GM06990 (cell line): ENCODE measurements at regions not wholly inside any gene's neighbourhood (a gene's known extent, or its start where the extent isn't known, plus 50 kb on each side); places are given as distances from the start of the nearest gene placed in this dataset.
"Not testable (repeated sequence)": the region's sequence is repeated elsewhere in the genome, so short reads cannot be mapped to it uniquely, and the experiment has no call there.

ENCODE experiments used
- DNase-seq: peaks from one replicate; pipeline ENCODE4 v3.0.0-alpha.2; 2011; ENCODE audit not compliant: insufficient read length; ENCODE audit errors: extremely low read depth
- H3K27me3 ChIP-seq: replicated peaks from 2 replicates; pipeline ENCODE4 v1.6.0; 2011; ENCODE audit warnings: low read length; ENCODE audit not compliant: control insufficient read depth, insufficient read depth
- H3K36me3 ChIP-seq: 2 replicates; pipeline ENCODE4 v1.5.1; 2011; ENCODE audit warnings: low read length; ENCODE audit not compliant: control insufficient read depth, insufficient read depth
- H3K4me3 ChIP-seq: replicated peaks from 2 replicates; pipeline ENCODE4 v1.5.1; 2011; ENCODE audit warnings: low read depth, mild to moderate bottlenecking, control low read depth, low read length
- CTCF ChIP-seq: IDR thresholded peaks from 2 replicates; pipeline ENCODE4 v1.5.1; 2011; ENCODE audit warnings: low read length, control low read depth, mild to moderate bottlenecking, inconsistent platforms; ENCODE audit not compliant: insufficient read depth, poor library complexity, severe bottlenecking

- H3K36me3 ChIP-seq, result no peaks in the 10 kb centered on the region
- no peak for TF ChIP-seq CTCF
- H3K27me3 ChIP-seq, result no peaks in the 10 kb centered on the region
- H3K4me3 ChIP-seq, result no peak overlapping the region
- no peak for DNase-seq
Measured at GRCh38 chr18:1075876-1076275, 171.2 kb downstream of the ADCYAP1 start.

GRCh38 chr18:1078301-1078700 lies 173.6 kb downstream of the ADCYAP1 start:
- no peaks in the 10 kb centered on the region for H3K27me3 ChIP-seq
- no peak overlapping the region for H3K4me3 ChIP-seq
- no peaks in the 10 kb centered on the region for H3K36me3 ChIP-seq
- DNase-seq, result no peak
- TF ChIP-seq CTCF, result no peak

DNA sequence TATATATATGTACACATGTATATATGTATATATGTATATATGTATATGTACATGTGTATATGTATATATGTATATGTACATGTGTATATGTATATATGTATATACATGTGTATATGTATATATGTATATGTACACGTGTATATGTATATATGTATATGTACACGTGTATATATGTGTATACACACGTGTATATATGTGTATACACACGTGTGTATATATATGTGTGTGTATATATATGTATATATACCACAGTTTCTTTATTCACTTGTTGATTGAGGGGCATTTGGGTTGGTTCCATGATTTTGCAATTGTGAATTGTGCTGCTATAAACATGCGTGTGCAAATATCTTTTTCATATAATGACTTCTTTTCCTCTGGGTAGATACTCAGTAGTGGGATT lies 179.0 kb downstream of the ADCYAP1 start:
- H3K36me3 ChIP-seq, H3K27me3 ChIP-seq, H3K4me3 ChIP-seq, DNase-seq: not testable (repeated sequence)

DNA sequence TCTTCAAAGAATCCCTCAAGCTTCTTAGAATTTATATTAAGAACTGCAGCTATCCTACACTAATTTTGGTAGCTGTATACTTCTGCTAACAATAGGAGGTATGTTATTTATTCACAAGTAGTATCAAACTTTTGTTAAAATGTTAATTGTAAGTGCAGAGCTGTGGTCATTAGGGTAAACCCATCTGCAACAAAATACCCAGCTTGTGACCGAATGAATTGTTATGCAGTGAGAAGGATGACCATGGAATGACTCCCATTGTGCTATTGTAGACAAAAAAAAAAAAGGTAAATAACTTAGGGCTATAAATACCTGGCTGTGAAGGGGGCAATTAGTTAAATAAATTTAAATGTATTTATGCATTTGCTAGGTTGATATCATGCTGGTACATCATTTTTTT lies 186.1 kb downstream of the ADCYAP1 start:
- Histone ChIP-seq H3K27me3 (no peaks in the 10 kb centered on the region), H3K36me3 (no peaks in the 10 kb centered on the region), H3K4me3 (no peak overlapping the region)
- no peak for DNase-seq
- no peak for TF ChIP-seq CTCF

GRCh38 chr18:1092228-1092627 lies 187.6 kb downstream of the ADCYAP1 start:
- TF ChIP-seq CTCF, result no peak
- DNase-seq, result no peak
- H3K36me3 ChIP-seq, result no peaks in the 10 kb centered on the region
- no peaks in the 10 kb centered on the region for H3K27me3 ChIP-seq
- no peak overlapping the region for H3K4me3 ChIP-seq

GRCh38 chr18:1094409-1094808 lies 189.7 kb downstream of the ADCYAP1 start:
- H3K27me3 ChIP-seq, result no peaks in the 10 kb centered on the region
- no peak overlapping the region for H3K4me3 ChIP-seq
- no peak for TF ChIP-seq CTCF
- no peak for DNase-seq
- no peaks in the 10 kb centered on the region for H3K36me3 ChIP-seq

DNA sequence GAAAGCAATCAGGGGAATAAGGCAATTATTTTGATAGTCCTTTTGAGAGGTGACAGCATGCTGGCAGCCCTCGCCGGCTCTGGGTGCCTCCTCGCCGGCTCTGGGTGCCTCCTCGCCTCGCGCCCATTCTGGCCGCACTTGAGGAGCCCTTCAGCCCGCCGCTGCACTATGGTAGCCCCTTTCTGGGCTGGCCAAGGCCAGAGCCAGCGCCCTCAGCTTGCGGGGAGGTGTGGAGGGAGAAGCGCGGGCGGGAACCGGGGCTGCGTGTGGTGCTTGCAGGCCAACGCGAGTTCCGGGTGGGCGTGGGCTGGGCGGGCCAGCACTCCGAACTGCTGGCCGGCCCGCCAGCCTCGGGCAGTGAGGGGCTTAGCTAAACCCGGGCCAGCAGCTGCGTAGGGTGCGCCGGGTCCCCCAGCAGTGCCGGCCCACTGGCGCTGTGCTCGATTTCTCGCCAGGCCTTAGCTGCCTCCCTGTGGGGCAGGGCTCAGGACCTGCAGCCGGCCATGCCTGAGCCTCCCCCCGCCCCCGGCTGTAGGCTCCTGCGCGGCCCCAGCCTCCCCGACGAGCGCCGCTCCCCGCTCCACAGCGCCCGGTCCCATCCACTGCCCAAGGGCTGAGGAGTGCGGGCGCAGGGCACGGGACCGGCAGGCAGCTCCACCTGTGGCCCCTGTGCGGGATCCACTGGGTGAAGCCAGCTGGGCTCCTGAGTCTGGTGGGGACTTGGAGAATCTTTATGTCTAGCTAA lies 193.5 kb downstream of the ADCYAP1 start:
- H3K4me3 ChIP-seq, H3K36me3 ChIP-seq, DNase-seq, H3K27me3 ChIP-seq: not testable (repeated sequence)
